ENCODE measurements at regions not wholly inside any gene's neighbourhood (a gene's known extent, or its start where the extent isn't known, plus 50 kb on each side); places are given as distances from the start of the nearest gene placed in this dataset.

GRCh38 chr12:24551163-24551786 lies 397.6 kb downstream of the BCAT1 start:
- no peak overlapping the region for H3K4me2 ChIP-seq (ENCODE audit: insufficient read depth, low read length)
- H3K4me1 ChIP-seq (replicated peaks in 1 of 2; ENCODE audit: control insufficient read depth in 2 of 2, insufficient read depth in 2 of 2, low read length in 2 of 2), result no peaks in the 10 kb centered on the region
- no peak for DNase-seq (ENCODE audit: extremely low read depth in 1 of 4, low spot score in 3 of 4)
- FAIRE-seq, result no peak
- WGBS (ENCODE audit: insufficient coverage, low coverage, missing lambda C conversion rate), result 0% methylated on average over 10 of the region's 10 CpGs
- peaks cover 0 to 2% of the 10 kb centered on the region in 2 experiments; a peak in 2 of 5 replicates for H3K27me3 ChIP-seq (ENCODE audit: control insufficient read depth in 2 of 2, insufficient read depth in 2 of 2, low read length in 2 of 2)
- H3K36me3 ChIP-seq (ENCODE audit: control insufficient read depth, insufficient read depth, low read length), result no peaks in the 10 kb centered on the region
- ChIA-PET CTCF (ENCODE audit: low intra/inter-chr PET ratio) (no interaction called here), POLR2A (no interaction called here)
- no peaks in the 10 kb centered on the region for H3K9me3 ChIP-seq (replicated peaks; ENCODE audit: control insufficient read depth, insufficient read depth, low read depth, low read length)
- H3K79me2 ChIP-seq (ENCODE audit: control insufficient read depth, insufficient read depth, low read length), result no peaks in the 10 kb centered on the region
- intact Hi-C loops (cut with micrococcal nuclease) (no loop called here), in situ Hi-C loops (cut with MboI) (no loop called here)
- ATAC-seq, result no peak
- H3K9me1 ChIP-seq (ENCODE audit: control insufficient read depth, insufficient read depth, low read length), result no peaks in the 10 kb centered on the region
- no peaks in the 10 kb centered on the region for H4K20me1 ChIP-seq (replicated peaks; ENCODE audit: control insufficient read depth, insufficient read depth, low read length)
- H3K4me3 ChIP-seq, result no peak overlapping the region
- H3K9ac ChIP-seq (ENCODE audit: insufficient read depth in 1 of 2, low read depth in 2 of 2, low read length in 2 of 2), result no peak overlapping the region
- no TSS peak for BruUV-seq (replicated peaks)
- no peak overlapping the region for H3K27ac ChIP-seq (ENCODE audit: extremely low read depth, low read depth, low read length)
- H2AFZ ChIP-seq (ENCODE audit: low read depth, low read length), result no peak overlapping the region
- TF ChIP-seq ZNF740 (CRISPR knock-in tag; IDR thresholded peaks at IDR 0.05) (no peak), ZNF740 (tag; IDR thresholded peaks at IDR 0.05) (no peak), TGIF2 (CRISPR knock-in tag; IDR thresholded peaks at IDR 0.05) (no peak), ATF7 (IDR thresholded peaks at IDR 0.05) (no peak), RFX1 (IDR thresholded peaks at IDR 0.05) (no peak), ZNF449 (CRISPR knock-in tag; IDR thresholded peaks at IDR 0.05) (no peak), GTF2B (IDR thresholded peaks at IDR 0.05; ENCODE audit: extremely low read depth, insufficient read length) (no peak), CLOCK (CRISPR knock-in tag; IDR thresholded peaks at IDR 0.05; ENCODE audit: borderline replicate concordance) (no peak), SOX6 (IDR thresholded peaks at IDR 0.05) (no peak), ZNF282 (CRISPR knock-in tag; IDR thresholded peaks at IDR 0.05) (no peak), RAD51 (IDR thresholded peaks at IDR 0.05; ENCODE audit: borderline replicate concordance, low read depth) (no peak), MAX (CRISPR knock-in tag; IDR thresholded peaks at IDR 0.05) (no peak)
